Fibroblast of pulmonary artery (primary cell): ENCODE measurements at regions not wholly inside any gene's neighbourhood (a gene's known extent, or its start where the extent isn't known, plus 50 kb on each side); places are given as distances from the start of the nearest gene placed in this dataset.

Source experiments
- DNase-seq: peaks from one replicate; pipeline ENCODE4 v3.0.0-alpha.2; 2010; ENCODE audit warnings: low read depth
- H3K4me3 ChIP-seq: replicated peaks from 2 replicates; pipeline ENCODE4 v1.5.1; 2011; ENCODE audit warnings: low read depth, mild to moderate bottlenecking, control low read depth, low read length, moderate library complexity
- CTCF ChIP-seq: IDR thresholded peaks from 2 replicates; pipeline ENCODE4 v1.5.1; 2011; ENCODE audit warnings: mild to moderate bottlenecking, control low read depth, low read length, inconsistent platforms; ENCODE audit errors: missing control alignments

DNA sequence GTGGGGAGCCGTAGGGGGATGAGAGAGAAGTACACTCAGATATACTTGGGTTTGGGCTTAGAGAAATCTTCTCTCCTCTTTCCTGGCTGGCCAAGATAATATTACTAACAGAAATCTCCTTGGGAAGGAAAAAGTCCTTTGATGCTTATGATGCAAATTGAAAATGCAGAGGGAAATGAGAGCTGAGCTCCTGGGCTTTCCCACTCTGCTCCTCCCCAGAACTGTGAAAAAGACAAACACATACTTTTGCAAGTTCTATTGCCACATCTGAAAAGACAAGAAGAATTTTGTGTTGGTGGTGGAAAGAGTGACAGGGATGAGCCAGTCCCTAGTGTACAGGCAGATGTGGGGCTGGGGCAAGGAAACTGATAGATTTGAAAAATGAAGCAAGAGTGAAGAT is 185.9 kb downstream of the ANKRD60 start:
- TF ChIP-seq CTCF = no peak
- no peak overlapping the region for H3K4me3 ChIP-seq
- DNase-seq = no peak

- no peak for TF ChIP-seq CTCF
- no peak for DNase-seq
Observed at GRCh38 chr20:58040447-58041290, 187.8 kb downstream of the ANKRD60 start.

DNA sequence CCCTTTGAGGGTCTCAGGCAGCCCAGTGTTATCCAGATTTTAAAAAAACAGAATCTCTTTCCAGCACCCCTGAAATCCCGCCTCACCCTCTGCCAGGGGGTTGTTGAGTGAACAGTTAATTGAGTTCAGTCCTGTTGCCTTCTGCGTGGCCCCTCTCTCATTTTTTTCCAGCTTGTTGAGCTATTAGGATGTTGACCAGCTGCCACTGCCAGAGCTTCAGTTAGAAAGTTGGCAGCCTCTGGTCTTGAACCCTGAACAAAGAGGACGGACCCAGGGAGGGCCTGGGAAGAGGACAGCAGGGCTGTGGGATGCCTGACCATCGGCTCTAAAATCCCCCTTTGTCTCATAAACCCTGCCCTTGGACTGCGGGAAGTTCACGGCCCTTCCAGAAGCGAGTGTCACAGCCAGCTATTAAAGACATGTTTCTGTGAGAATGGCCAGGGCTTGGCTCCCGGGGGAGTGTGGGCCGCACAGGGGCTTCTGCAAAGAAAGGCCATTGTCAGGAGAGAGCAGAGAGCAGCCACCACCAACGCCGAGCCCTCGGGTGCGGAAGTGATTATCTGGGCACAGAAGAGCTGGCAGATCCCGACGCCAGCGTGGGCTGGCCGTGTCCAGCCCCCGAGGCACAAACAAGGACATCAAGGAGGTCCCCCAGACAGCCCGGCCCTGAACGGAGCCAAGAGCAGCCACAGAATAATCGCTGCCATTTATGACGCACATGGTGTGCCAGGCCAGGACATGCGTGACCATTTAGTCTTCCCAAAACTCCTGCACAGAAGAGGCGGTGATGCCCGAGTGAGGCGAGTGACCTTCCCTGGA is 189.0 kb downstream of the ANKRD60 start:
- DNase-seq = no peak
- H3K4me3 ChIP-seq = no peak overlapping the region
- TF ChIP-seq CTCF = no peak

More at GRCh38 chr20:58040447-58041290, 187.8 kb downstream of the ANKRD60 start:
- H3K4me3 ChIP-seq = no peak overlapping the region

- no peak for DNase-seq
- H3K4me3 ChIP-seq = no peak overlapping the region
- no peak for TF ChIP-seq CTCF
Observed at GRCh38 chr20:58038123-58038654, 190.3 kb downstream of the ANKRD60 start.

DNA sequence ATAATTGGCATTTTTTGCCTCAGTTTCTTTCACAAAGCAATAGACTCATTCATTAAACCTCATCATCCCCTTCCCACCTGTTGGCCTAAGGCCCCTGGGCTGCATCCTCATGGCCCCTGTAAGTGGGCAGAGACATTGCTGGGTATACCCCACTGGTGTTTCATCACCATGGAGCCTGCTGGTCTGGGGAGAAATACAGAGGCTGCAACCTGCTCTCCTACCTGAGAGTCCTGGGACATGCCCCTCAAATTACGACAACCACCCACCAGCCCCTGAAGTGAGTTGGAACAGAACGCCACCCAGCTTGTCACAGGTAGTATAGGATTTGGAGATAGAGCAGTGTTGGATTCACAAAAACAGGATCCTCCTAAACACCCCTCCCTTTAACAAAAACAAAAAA is 190.8 kb downstream of the ANKRD60 start:
- H3K4me3 ChIP-seq = no peak overlapping the region
- no peak for TF ChIP-seq CTCF
- no peak for DNase-seq

DNA sequence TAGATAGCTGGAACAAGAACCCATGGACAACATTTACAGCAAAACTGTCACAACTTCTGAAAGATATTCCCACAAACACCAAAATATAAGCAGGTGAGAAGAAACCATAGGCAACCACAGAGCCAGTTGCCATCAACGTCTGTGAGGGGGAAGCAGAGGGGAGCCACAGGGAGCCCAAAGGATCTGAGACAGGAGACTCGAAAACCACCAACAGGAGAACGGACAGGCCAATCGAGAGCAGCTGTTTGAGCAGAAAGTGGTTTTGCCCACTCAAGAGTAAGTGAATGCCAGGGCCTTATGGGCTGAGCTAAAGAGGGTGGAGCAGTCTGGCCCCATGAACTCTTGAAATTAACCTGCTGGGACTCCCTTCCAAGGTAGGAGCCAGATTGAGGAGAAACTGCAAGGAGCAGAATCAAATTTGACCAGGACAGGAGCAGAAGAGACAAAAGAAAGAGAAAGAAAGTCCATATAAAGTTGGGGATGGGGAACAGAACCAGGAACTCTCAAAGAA is 195.4 kb downstream of the ANKRD60 start:
- TF ChIP-seq CTCF = no peak
- no peak overlapping the region for H3K4me3 ChIP-seq
- DNase-seq = no peak
